OCI-M2 (cell line): ENCODE measurements at regions not wholly inside any gene's neighbourhood (a gene's known extent, or its start where the extent isn't known, plus 50 kb on each side); places are given as distances from the start of the nearest gene placed in this dataset.
"Not testable (repeated sequence)": the region's sequence is repeated elsewhere in the genome, so short reads cannot be mapped to it uniquely, and the experiment has no call there.

Experiments used
- DNase-seq: peaks from one replicate; lab custom pipeline; 2025; ENCODE audit not compliant: unreplicated experiment; lab: John Stamatoyannopoulos, UW

DNA sequence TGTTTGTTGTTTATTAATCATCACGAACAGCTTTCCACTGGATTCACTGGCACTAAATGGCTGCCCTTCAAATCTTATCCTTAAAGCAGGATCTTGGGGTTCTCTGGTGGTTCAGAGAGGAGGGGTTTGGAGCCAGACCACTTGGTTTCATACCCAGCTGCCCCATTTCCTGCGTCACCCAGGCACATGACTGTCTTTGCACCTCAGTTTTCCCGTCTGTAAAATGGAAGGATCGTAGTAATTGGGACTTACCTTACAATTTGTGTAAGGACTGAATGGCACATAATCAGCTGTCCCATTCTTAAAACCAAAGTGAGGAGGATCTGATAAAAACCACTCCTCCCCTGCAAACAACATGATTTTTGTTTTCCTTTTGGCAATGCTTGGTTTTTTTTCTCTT is 318.3 kb downstream of the ZNF536 start:
- no peak for DNase-seq

DNA sequence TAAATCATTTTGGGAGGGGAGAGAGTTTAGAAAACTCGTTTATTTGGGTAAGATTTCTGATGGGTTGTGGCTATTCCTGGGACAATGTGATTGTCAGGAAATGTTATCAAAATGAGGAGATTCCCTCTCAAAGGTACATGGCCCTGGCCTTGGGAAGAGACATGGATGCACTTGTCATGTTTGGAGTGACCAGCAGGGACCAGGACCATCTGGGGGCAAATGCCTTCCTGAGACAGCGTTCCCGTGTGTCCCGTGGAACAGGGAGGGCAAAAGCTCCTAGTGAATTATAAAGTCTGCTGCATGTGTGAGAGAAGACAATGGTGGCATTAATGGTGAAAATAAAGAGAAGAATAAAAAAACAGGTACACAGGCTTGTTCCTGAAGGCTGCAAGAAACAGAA is 317.3 kb downstream of the ZNF536 start:
- no peak for DNase-seq

DNA sequence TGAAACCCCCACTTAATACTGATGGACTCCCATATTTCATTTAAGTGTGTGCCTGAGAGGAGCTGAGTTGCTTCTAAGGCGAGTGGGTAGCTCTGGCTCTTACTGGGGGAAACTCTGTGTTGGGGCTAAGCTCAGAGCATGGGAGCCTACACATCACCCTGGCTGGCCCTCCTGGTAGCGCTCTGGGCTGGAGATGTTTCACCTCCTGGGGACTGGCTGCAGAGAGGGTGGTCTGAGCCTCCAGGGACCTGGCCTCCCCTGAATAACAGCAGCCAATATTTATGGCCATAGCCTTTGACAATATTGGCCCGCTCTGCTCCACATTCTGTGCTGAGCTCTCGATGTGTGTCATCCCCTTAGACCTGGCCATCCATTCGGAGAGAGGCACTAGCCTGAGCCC is 316.5 kb downstream of the ZNF536 start:
- no peak for DNase-seq

DNA sequence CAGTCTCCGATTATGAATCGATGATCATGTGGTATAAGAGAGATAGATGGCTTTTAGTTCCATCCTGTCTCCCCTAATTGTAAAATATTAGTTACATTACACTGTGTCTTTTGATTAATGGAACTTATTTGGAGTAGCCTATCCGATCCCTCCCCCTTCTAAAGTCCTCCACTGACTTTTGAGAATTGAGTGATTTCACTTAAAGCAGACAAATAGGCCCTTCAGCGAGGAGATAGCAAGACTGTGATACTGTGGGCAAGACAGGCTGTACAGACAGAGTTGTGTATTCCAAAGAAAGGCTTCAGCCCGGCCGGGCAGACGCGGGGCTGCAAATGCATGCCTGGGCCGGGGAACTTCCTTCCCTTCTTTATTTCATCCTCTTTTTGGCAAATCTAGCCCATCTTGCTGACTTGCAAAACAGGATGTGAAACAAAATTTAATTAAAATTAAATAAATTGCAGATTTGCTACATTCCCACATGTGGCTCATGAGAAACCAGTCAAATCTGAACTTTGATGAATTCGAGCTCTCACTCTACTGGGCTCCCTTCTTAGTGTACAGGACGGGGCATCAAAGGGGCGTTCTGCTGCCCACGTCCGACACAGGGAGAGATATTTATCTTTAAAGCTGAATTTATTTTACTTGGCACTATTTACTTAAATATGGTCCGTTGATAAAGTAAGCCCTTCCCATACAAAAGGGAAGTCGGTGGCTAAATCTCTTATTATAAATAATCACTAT is 314.8 kb downstream of the ZNF536 start:
- no peak for DNase-seq

DNA sequence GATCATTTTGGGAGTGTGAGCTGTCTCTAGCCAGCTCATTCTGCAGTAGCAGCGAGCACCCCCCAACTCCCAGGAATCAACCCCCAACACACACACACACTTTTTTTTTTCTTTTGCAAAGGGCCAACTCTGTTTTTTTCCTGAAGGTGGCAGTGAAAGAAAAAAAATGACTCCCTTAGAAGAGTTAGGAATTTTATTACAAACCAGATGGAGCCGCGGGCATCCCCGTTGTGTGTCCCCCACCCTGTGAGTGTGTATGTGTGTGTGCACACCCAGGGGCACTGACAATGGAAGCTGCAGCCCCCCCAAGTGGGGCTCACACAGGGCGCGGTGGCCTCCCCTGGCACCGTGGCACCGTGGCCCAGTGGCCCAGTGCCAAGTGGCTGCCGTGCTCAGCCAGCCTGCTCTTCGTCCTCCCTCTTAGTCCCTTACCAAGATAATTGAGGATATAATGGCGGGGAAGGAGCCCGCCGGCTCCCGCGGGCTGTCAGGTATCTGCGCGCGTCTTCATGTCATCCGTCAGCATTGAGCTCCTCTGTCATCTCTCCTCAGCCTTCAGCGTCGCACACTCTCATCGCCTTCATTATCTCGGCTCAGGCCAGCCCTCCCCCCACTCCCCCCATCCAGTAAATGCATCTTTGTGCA is 314.1 kb downstream of the ZNF536 start:
- no peak for DNase-seq

DNA sequence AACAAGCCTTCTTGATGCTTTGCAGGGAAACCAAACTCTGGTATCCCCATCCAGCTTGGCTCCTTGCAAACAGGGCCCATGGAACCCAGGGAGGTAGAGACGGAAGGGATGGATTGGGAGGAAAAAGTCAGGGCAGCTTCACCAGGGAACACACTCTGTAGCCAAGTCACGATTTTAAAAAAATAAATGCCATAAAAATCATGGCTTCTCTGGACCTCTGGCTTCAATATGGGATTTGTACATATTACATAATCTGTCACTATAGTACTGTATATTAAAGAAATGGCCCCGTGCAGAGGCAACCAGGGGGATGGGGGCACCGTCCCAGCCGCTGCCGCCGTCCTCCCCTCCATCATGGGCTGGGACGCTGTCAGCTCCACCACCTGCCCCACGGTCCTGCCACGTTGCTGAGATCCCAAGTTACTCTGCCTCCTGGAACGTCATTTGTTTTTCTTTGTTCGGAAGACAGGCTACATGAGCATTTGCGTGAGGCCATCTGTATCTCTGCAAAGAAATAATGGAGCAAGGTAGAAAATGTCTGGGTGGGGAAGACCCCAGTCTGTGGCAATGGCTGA is 313.3 kb downstream of the ZNF536 start:
- no peak for DNase-seq

DNA sequence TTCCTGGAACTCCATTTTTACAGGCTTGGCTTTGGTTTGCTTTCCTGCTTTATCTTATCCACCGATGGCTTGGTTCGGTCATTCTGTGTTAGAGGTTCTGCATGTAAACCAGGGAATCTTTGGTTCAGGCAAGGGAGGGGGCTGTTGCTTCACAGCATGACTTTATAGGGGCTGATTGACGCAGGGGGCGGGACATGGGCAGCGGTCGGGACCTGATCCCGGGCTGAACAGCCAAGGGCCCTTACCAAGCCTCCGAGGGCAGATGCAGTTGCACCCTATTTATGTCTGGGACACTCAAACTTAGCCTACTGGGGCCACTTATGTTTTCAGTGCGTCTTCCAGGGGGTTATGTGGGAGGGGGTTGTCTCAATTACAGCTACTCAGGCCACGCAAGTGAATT is 312.4 kb downstream of the ZNF536 start:
- DNase-seq = no peak

DNA sequence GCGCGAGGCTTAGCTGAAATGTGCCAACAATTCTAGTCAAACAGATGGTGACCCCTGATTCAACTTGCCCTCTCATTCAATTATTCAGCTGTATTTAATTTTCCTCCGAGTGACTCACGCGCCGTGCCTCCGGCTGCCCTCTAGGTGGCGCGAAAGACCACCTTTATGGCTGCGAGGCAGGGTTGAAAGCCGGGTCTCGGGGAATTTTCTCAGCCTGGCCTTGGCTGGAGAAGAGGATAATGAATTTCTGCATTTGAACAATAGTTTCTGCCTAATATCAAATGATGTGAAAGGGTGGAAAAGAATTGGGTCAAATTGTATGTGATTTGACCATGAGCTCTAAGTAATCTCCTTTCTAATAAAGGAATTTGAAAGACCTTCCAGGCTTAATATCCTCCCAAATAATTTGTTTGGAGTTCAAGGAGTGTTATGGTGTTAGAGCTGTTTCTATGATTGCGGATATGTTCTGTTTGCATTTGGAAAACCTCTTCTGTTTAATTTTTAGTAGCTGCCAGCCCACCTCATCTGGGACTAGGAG is 310.9 kb downstream of the ZNF536 start:
- peak; percentile 92 for DNase-seq

DNA sequence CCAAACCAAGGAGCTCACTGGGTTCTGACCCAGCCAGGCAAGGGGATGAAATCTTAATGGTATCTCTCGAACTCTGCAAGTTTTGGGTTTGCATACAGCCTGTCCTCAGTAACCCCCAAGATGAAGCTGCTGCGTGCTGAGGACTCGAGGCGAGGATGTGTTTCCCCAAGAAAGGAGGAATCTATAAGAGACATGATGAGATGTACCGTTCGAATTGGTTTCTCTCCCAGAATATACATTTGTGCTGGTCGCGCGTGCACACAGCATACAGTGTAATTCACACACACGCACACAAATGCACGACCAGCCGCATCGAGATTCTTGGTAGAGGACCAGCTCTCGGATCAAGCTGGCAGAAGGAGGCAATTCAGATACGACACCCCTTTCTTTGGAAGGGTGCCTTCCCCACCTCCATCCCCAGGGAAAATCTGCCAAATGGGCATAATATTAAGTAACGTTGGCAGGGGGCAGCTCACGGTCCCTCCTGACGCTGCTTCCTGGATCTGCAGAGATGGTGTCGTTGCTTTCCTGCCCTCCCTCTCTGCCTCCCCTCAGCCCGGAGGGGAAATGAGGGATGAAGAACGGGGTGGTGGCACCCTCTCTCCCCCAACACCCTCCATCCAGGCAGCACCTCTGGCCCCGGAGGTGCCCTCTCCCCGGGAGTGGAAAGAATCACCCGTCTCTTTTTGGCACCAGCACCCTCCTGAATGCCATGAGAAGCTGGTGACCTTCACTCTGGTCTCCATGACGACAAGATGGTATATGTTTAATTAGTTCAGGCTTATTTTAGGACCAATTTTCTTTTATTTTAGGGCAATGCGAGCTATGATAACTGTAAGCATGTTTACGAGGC is 310.2 kb downstream of the ZNF536 start:
- no peak for DNase-seq

DNA sequence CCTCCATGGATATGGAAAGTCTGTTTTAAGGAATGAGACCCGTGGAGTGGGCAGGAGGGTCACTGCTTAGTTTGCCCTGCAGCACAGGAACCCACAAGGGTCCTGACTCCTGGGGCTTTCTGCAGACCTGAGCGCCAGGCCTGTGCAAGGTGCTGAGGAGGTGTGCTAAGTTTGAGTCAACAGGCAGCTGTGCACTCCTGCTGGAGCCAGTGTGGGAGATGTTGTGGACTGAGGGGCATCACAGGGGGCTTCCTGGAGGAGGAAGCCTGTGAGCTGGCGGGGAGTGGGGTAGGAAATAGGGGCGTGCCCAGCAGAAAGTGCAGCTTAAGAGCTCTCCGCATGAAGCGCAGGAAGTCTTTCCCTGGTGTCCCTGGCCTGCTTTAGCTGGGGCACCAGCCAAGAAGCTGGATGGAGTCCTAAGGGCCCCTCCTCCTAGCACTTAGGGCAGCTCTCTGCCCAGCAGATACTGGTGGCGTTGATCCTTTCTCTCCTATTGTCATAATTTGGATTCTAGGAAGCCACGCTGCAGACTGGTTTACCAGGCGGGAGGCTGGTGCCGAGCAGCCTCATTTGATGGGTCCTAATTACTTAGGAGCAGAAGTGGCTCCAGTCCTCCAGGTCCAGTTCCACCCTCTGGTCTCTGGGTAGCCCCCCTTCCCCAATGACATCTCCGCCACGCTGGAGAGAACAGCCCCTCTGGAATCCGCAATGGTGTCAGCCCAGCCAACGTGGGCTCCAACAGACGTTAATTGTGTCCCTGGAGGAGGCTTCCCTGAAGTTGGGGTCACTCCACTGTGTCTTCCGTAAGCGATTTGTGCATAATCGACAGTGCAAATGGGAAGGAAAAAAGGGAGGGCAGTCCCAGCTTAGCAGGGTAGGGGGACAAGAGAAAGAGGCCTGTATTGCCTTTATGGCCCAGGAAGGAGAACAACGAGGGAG is 309.2 kb downstream of the ZNF536 start:
- no peak for DNase-seq

DNA sequence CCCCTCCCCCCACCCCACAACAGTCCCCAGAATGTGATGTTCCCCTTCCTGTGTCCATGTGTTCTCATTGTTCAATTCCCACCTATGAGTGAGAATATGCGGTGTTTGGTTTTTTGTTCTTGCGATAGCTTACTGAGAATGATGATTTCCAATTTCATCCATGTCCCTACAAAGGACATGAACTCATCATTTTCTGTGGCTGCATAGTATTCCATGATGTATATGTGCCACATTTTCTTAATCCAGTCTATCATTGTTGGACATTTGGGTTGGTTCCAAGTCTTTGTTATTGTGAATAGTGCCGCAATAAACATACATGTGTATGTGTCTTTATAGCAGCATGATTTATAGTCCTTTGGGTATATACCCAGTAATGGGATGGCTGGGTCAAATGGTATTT is 308.2 kb downstream of the ZNF536 start:
- DNase-seq = not testable (repeated sequence)

DNA sequence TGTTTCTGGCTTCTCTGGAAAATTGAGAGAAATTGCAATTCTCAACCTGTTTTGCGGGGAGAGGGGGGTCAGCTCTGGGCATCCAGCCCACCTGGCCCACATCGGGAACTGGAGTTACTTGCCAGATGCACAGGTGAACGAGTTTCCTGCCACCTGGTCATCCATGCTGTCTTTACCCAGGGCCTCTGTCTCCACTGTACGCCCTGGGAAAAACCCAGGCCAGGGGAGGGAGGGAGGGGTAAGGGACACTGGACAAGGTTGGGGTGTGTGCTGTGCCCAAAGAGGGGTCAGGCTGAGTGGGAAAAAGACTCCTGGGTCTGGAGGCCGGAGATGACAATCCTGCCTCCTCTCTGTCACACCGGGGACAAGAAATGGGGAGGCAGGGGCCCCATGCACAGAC is 307.6 kb downstream of the ZNF536 start:
- no peak for DNase-seq

DNA sequence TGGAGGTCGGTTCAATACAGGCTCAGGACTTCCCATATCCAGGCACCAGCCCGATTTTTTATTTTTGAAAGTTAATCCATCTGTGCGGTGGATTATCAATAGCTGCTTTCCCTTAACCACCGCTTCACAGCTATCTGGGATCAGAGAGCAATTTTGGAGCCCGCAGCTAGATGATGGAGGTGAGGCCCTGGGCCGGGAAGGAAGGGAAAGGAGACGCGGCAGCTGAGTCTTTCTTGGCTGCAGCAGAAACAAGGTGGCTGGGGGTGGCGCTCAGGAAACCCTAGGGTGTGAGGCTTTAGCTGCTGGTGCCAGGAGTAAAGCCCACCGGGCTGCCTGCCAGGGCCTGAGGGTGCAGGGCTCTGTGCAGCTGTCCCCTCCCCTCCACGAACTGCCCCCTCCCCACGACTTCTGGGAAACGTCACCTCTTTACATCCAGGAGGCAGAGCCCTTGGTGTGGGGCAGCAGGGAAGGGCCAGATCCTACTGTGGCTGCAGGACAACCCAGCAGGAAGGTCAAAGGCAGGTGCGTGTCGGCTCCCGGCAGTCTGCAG is 307.0 kb downstream of the ZNF536 start:
- DNase-seq = no peak

DNA sequence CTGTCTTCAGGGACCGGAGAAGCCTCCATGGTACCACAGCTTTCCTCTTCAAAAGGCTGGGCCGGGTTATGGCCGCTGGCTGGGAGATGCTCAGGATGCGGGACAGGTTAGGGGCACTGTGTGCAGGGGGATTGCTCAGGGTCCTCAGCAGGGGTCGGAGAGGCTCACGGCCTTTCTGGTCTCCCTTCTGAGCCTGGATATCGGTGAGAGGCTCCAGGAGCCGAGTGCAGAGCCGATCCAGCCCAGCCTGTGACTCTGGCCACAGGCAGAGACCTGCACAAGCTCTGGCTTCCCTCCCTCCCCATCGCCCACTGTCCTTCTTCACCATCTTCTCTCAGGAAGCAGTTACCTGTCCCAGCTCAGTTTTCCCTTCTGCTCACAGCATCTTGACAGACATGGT is 306.0 kb downstream of the ZNF536 start:
- DNase-seq = no peak

DNA sequence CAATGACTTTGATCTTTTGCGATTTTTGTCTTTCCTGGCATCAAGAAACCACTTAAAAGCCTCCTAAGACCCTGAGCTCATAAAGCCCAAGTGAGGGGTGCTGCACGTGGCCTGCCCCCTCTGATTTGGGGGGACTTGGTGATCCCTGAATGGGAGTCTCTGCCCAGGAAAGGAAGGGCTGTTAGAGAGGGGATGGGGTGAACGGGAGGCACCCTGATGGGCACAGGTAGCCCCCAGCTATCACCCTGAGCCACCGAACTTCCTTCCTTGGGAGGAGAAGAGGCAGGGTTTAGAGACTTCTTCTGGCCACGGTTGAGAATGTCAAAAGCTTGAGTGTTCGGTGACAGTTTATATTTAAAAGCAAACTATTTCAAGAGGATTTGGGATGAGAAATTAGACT is 305.5 kb downstream of the ZNF536 start:
- no peak for DNase-seq

DNA sequence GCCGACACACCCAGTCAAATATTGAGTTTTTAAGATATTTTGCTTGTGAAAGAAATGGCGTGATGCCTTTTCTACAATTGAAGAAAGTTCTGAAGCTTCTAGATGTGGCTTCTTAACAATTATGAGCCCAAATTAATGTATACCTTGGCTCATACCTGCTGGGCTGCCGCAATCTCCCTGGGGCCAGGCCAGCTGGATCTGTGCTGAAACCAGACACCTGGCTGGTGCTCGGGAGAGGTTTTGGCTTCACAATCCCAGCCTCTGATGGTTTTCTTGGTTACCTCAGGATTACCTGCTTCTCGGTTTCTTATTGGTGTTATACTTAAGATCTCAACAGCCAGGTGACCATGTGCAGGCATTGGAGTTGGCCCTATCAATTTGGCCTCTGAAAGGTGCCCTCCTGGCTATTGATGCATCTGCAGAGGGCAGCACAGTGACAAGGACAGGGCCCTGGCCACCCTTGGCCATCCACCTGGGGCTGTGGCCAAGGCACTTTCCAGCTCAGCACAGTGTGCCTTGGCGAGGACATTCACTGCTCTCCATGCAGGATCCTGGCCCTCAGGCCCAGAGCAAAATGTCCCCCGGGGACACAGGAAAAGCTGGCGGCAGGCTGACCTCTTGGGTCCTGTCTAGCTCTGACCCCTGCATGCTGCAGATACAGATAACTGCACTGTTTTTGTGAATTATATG is 305.0 kb downstream of the ZNF536 start:
- DNase-seq = no peak

DNA sequence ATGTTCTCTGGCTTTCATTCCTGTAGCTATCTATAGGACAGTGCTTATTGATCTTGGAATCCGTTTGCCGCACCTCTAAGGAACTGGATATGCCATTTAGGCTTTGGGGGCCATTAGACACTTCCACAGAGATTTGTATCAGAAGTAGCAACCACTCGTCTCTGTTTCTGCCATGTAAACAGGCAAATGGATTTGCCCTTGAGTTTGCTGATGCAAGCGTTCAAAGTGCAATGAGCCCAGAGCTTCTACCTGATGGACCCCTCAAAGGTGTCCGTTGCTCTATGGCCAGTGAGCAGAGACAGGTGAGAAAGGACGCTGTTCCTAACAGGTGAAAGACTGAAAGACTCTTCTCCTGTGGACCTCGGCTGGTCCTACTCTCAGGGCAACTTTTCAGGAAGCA is 302.9 kb downstream of the ZNF536 start:
- DNase-seq = no peak

DNA sequence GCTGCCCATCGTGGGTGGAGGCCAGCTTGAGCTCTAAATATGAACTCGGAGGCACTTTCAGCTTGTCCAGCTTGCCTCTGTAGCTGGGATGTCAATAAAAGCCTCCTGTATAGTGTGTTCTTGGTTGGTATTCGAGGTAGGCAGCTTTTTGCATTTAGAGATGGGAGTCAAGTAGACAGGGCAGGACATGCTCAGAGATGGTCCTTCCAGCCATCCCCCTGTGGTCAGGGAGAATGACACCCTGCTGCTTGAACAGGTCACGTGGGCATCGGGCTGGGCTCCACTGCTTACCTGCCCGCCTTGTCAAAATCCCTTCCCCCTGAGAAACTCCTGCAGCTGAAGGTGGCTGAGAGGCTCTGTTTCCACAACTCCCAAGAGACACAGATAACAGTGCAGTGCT is 302.5 kb downstream of the ZNF536 start:
- DNase-seq = no peak

DNA sequence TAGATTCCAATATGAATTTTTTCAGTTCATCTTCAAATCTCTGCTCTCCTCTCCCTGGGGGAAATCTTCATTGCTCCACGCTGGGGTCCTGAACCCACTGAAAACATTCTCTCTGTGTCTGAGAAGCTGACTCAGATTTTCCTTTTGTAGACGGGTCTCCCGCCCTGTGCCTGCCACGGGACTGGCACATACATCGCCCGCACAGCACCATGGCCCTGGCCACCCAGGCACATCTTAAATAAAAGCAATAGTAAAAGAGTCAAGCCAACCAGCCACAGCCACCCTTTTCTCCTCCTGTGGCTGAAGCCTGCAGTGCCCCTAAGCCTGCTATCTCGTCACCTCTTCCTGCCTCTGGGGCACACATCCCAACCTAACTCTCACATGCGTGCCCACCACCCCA is 301.2 kb downstream of the ZNF536 start:
- DNase-seq = no peak
